ENCODE measurements at regions not wholly inside any gene's neighbourhood (a gene's known extent, or its start where the extent isn't known, plus 50 kb on each side); places are given as distances from the start of the nearest gene placed in this dataset.

DNA sequence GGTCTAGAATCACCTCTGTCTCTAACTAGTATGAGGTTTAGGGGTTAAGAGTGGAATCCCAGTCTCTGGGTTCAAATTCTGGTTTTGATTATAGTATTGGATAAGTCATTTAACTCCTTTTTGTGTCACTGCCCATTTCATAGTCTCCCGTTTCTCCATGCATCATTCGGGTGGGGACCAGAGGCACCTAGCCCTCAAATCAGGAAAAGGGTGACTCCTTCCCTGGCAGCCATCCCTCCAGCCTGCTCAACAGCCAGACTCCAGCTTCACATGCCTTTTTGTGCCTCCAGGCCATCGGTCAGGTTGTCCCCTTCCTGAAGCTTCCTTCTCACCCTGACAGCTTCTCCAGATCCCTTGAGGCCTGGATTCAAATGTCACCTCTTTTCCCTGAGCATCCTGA is 139.8 kb downstream of the DHX35 start:
- TF ChIP-seq POLR2AphosphoS5 (IDR thresholded peaks at IDR 0.05; ENCODE audit: low read depth) (no peak), SPI1 (IDR thresholded peaks at IDR 0.05; ENCODE audit: borderline replicate concordance, low read depth) (no peak), GABPA (IDR thresholded peaks at IDR 0.05; ENCODE audit: low read depth) (no peak)
- TF ChIP-seq, protein P1, sequence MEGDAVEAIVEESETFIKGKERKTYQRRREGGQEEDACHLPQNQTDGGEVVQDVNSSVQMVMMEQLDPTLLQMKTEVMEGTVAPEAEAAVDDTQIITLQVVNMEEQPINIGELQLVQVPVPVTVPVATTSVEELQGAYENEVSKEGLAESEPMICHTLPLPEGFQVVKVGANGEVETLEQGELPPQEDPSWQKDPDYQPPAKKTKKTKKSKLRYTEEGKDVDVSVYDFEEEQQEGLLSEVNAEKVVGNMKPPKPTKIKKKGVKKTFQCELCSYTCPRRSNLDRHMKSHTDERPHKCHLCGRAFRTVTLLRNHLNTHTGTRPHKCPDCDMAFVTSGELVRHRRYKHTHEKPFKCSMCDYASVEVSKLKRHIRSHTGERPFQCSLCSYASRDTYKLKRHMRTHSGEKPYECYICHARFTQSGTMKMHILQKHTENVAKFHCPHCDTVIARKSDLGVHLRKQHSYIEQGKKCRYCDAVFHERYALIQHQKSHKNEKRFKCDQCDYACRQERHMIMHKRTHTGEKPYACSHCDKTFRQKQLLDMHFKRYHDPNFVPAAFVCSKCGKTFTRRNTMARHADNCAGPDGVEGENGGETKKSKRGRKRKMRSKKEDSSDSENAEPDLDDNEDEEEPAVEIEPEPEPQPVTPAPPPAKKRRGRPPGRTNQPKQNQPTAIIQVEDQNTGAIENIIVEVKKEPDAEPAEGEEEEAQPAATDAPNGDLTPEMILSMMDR (IDR thresholded peaks at IDR 0.05; ENCODE audit: insufficient read depth, low read length) = no peak
- TF ChIP-seq, protein P2, sequence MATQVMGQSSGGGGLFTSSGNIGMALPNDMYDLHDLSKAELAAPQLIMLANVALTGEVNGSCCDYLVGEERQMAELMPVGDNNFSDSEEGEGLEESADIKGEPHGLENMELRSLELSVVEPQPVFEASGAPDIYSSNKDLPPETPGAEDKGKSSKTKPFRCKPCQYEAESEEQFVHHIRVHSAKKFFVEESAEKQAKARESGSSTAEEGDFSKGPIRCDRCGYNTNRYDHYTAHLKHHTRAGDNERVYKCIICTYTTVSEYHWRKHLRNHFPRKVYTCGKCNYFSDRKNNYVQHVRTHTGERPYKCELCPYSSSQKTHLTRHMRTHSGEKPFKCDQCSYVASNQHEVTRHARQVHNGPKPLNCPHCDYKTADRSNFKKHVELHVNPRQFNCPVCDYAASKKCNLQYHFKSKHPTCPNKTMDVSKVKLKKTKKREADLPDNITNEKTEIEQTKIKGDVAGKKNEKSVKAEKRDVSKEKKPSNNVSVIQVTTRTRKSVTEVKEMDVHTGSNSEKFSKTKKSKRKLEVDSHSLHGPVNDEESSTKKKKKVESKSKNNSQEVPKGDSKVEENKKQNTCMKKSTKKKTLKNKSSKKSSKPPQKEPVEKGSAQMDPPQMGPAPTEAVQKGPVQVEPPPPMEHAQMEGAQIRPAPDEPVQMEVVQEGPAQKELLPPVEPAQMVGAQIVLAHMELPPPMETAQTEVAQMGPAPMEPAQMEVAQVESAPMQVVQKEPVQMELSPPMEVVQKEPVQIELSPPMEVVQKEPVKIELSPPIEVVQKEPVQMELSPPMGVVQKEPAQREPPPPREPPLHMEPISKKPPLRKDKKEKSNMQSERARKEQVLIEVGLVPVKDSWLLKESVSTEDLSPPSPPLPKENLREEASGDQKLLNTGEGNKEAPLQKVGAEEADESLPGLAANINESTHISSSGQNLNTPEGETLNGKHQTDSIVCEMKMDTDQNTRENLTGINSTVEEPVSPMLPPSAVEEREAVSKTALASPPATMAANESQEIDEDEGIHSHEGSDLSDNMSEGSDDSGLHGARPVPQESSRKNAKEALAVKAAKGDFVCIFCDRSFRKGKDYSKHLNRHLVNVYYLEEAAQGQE (IDR thresholded peaks at IDR 0.05; ENCODE audit: insufficient replicate concordance, low read depth) = no peak
- Histone ChIP-seq H3K27ac (replicated peaks) (no peak overlapping the region), H3K4me3 (replicated peaks; ENCODE audit: insufficient read depth, low read length) (no peak overlapping the region), H3K27me3 (ENCODE audit: insufficient read depth, poor library complexity, severe bottlenecking) (peaks cover 2% of the 10 kb centered on the region)
- DNase-seq (ENCODE audit: low read depth in 1 of 2, low spot score in 1 of 2) = no peak

DNA sequence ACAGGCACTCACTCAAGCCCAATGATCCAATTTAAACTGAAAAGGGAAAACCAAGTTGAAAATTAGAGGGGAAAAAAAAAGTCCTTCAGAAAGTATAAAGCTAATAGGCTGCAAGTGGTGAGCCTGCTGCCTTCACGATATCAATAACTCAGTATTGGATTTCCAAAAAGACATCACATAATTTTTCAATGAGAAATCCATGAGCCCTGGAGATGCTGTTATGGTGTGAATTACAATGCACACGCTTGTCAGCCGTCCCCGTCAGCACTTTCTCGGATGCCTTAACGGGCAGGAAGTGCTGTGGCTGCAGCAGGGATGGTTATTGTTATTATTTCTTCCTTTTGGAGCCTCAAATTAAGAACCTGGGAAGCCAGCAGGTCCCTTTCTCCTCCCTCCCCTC is 138.5 kb downstream of the DHX35 start:
- Histone ChIP-seq H3K4me3 (replicated peaks; ENCODE audit: insufficient read depth, low read length) (no peak overlapping the region), H3K27ac (replicated peaks) (no peak overlapping the region), H3K27me3 (ENCODE audit: insufficient read depth, poor library complexity, severe bottlenecking) (peaks cover 2% of the 10 kb centered on the region)
- TF ChIP-seq POLR2AphosphoS5 (IDR thresholded peaks at IDR 0.05; ENCODE audit: low read depth) (no peak), SPI1 (IDR thresholded peaks at IDR 0.05; ENCODE audit: borderline replicate concordance, low read depth) (no peak), GABPA (IDR thresholded peaks at IDR 0.05; ENCODE audit: low read depth) (no peak)
- TF ChIP-seq, protein P1 (IDR thresholded peaks at IDR 0.05; ENCODE audit: insufficient read depth, low read length) = no peak
- TF ChIP-seq, protein P2 (IDR thresholded peaks at IDR 0.05; ENCODE audit: insufficient replicate concordance, low read depth) = no peak
- no peak for DNase-seq (ENCODE audit: low read depth in 1 of 2, low spot score in 1 of 2)

DNA sequence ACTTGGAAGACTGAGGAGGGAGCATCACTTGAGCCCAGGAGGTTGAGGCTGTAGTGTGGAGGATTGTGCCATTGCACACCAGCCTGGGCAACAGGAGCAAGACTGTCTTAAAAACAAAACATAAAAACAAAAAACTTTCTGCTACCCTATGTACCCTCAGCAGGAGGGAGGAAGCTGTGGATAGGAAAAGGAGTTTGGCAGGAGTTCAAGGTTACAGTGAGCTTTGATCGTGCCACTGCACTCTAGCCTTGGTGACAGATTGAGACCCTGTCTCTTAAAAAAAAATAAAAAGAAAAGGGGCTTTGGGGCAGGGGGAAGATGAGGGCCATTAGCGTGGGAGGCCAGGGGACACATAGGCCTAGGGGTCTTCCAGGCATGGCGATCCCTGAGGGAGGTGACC is 135.7 kb downstream of the DHX35 start:
- Histone ChIP-seq H3K27me3 (ENCODE audit: insufficient read depth, poor library complexity, severe bottlenecking) (peaks cover 2% of the 10 kb centered on the region), H3K27ac (replicated peaks) (no peak overlapping the region), H3K4me3 (replicated peaks; ENCODE audit: insufficient read depth, low read length) (no peak overlapping the region)
- no peak for DNase-seq (ENCODE audit: low read depth in 1 of 2, low spot score in 1 of 2)
- TF ChIP-seq GABPA (IDR thresholded peaks at IDR 0.05; ENCODE audit: low read depth) (no peak), SPI1 (IDR thresholded peaks at IDR 0.05; ENCODE audit: borderline replicate concordance, low read depth) (no peak), POLR2AphosphoS5 (IDR thresholded peaks at IDR 0.05; ENCODE audit: low read depth) (no peak)
- TF ChIP-seq, protein P1 (IDR thresholded peaks at IDR 0.05; ENCODE audit: insufficient read depth, low read length) = no peak
- TF ChIP-seq, protein P2 (IDR thresholded peaks at IDR 0.05; ENCODE audit: insufficient replicate concordance, low read depth) = no peak
